Esophagus muscularis mucosa (tissue), 4 donors: ENCODE measurements at regions not wholly inside any gene's neighbourhood (a gene's known extent, or its start where the extent isn't known, plus 50 kb on each side); places are given as distances from the start of the nearest gene placed in this dataset.

Experiments
- DNase-seq: peaks from one replicate; pipeline ENCODE4 v3.0.0-alpha.2; 2017; ENCODE audit errors: extremely low spot score
- H3K27ac ChIP-seq, 4 donors: fragments of 200-600 bp; sonication (generic); replicated peaks in 1 of 4; 1 replicate in 3 of 4; 2 replicates in 1 of 4; pipeline ENCODE4 v1.5.1; 2016 to 2019; ENCODE audit warnings: mild to moderate bottlenecking in 1 of 4
- H3K27me3 ChIP-seq, 4 donors: fragments of 200-600 bp; sonication (generic); one replicate each; pipeline versions ENCODE4 v1.5.1 to v1.6.0; 2016 to 2019
- H3K36me3 ChIP-seq, 4 donors: fragments of 200-600 bp; sonication (generic); one replicate each; pipeline ENCODE4 v1.5.1; 2016 to 2019
- H3K4me1 ChIP-seq, 4 donors: fragments of 200-600 bp; sonication (generic); one replicate each; pipeline ENCODE4 v1.5.1; 2016 to 2019
- H3K4me3 ChIP-seq, 4 donors: fragments of 200-600 bp; sonication (generic); 1 replicate in 2 of 4; 2 replicates in 2 of 4; pipeline ENCODE4 v1.5.1; 2016 to 2019; ENCODE audit warnings: mild to moderate bottlenecking in 4 of 4, moderate library complexity in 1 of 4
- H3K9me3 ChIP-seq, 4 donors: fragments of 200-600 bp; sonication (generic); 1 replicate in 3 of 4; 2 replicates in 1 of 4; pipeline ENCODE4 v1.5.1; 2016 to 2019
- EP300 ChIP-seq: sonication (generic); formaldehyde crosslinking; IDR thresholded peaks from one replicate; pipeline ENCODE4 v1.6.1; 2017; ENCODE audit warnings: antibody characterized with exemption
- POLR2A ChIP-seq: fragments of 450-650 bp; IDR thresholded peaks from one replicate; pipeline ENCODE4 v1.6.1; 2017; ENCODE audit warnings: antibody characterized with exemption, moderate library complexity, mild to moderate bottlenecking, low read depth
- POLR2AphosphoS5 ChIP-seq, 2 donors: sonication (generic); formaldehyde crosslinking; IDR thresholded peaks; one replicate each; pipeline ENCODE4 v1.6.1; 2017; ENCODE audit warnings: antibody characterized with exemption in 2 of 2
- WGBS: methylation state at CpG from one replicate; pipeline ENCODE4 v1.1.5; 2018; 5-methylcytosine and 5-hydroxymethylcytosine counted together
- intact Hi-C: fragments of 100-400 bp; cut with DNase I; formaldehyde crosslinking; loops from one replicate; pipeline ENCODE4 v1.15.1; 2023
- TF ChIP-seq, protein P1 (sequence below), 3 experiments: fragments of 200-600 bp in 2 of 3; fragments of 450-650 bp in 1 of 3; sonication (generic) in 2 of 3; IDR thresholded peaks; one replicate each; pipeline ENCODE4 v1.5.1; 2017 to 2019; ENCODE audit warnings: antibody characterized with exemption in 3 of 3, mild to moderate bottlenecking in 2 of 3, moderate library complexity in 1 of 3

DNA sequence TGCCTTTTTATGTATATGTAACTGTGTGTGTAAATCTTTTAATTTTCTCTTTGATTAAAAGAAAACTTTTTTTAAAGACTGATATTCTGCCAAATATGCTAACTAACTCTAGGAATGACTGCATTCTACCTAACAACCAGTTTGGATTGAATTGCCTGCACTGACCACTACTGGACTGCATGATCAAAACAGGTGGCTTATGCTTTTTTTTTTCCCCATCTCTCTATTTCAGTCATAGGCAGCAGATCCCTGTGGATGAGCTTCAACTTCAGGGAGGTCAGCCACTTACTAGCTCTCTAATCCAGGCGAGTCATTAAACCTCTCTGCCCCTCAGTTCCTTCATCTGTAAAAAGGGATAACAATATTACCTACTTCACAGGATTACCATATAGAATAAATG lies 138.6 kb upstream of the SERTAD2 start:
- Histone ChIP-seq H3K9me3 (no peaks in the 10 kb centered on the region), H3K4me3 (no peak overlapping the region), H3K27me3 (no peaks in the 10 kb centered on the region), H3K36me3 (no peaks in the 10 kb centered on the region), H3K27ac (no peak overlapping the region), H3K4me1 (no peaks in the 10 kb centered on the region)
- intact Hi-C loops, result no loop called here
- 95% methylated on average over 1 of the region's 1 CpG for WGBS
- TF ChIP-seq POLR2AphosphoS5 (IDR thresholded peaks at IDR 0.05), result no peak
- TF ChIP-seq, protein P1, sequence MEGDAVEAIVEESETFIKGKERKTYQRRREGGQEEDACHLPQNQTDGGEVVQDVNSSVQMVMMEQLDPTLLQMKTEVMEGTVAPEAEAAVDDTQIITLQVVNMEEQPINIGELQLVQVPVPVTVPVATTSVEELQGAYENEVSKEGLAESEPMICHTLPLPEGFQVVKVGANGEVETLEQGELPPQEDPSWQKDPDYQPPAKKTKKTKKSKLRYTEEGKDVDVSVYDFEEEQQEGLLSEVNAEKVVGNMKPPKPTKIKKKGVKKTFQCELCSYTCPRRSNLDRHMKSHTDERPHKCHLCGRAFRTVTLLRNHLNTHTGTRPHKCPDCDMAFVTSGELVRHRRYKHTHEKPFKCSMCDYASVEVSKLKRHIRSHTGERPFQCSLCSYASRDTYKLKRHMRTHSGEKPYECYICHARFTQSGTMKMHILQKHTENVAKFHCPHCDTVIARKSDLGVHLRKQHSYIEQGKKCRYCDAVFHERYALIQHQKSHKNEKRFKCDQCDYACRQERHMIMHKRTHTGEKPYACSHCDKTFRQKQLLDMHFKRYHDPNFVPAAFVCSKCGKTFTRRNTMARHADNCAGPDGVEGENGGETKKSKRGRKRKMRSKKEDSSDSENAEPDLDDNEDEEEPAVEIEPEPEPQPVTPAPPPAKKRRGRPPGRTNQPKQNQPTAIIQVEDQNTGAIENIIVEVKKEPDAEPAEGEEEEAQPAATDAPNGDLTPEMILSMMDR (IDR thresholded peaks at IDR 0.05), result peak in 2 of 3 experiments; percentile 7 to 21
- no peak for TF ChIP-seq EP300
- no peak for TF ChIP-seq POLR2A
- no peak for DNase-seq

DNA sequence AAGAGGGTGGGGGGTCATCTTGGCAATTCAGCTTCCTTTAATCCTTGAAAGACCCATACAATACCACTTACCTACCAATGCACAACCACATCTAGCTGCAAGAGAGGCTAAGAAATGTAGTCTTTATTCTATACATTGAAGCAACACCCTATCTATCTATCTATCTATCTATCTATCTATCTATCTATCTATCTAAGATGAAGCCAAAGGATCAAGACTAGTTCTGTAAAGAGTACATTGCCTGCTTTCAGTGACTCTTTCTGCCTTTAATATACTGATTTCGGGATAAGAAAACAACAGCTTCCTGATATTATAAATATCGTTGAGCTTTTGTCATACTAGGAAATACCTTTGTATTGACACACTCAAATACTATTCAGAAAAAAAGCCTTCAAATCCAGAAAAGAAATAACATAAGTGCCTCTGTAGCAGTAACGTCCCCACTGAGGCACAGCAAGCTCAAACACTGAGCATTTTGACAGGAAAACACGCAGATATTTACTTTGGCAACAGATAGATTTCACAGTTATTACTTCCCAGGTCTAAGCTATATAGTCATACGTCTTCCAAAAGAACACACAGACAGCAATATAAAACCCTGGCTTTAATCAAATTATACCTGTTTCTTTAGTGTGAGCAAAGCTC lies 139.4 kb upstream of the SERTAD2 start:
- WGBS, result 73% methylated on average over 5 of the region's 5 CpGs
- TF ChIP-seq EP300, result no peak
- no peak for TF ChIP-seq POLR2A
- no peak for TF ChIP-seq POLR2AphosphoS5 (IDR thresholded peaks at IDR 0.05)
- TF ChIP-seq, protein P1 (IDR thresholded peaks at IDR 0.05), result no peak
- no peak for DNase-seq
- Histone ChIP-seq H3K36me3 (no peaks in the 10 kb centered on the region), H3K9me3 (no peaks in the 10 kb centered on the region), H3K4me1 (peaks cover 0 to 7% (median 2%) of the 10 kb centered on the region in 4 donors), H3K4me3 (no peak overlapping the region), H3K27ac (no peak overlapping the region), H3K27me3 (no peaks in the 10 kb centered on the region)
- intact Hi-C loops, result no loop called here

DNA sequence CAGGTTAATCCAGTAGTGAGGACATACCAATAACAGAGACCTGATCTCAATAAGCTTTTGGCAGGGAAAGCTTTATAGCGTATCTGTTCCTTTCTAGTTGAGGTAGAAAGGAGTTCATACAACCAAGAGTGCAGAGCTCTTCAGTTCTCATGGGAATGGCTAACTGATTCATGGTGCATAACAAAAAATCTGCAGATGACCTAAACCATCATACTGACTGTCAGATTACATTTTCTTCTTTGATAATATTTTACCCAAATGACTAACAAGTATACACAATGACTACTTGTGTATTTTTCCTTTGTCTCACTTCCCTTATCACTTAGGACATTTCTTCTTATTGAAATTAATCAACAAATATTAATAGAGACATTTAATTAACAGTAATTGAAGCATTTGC lies 140.0 kb upstream of the SERTAD2 start:
- peaks cover 0 to 13% (median 8%) of the 10 kb centered on the region in 4 donors for H3K4me1 ChIP-seq
- DNase-seq, result no peak
- no peaks in the 10 kb centered on the region for H3K36me3 ChIP-seq
- H3K9me3 ChIP-seq, result no peaks in the 10 kb centered on the region
- intact Hi-C loops, result no loop called here
- no peak overlapping the region for H3K27ac ChIP-seq
- H3K27me3 ChIP-seq, result no peaks in the 10 kb centered on the region
- TF ChIP-seq POLR2A, result no peak
- no peak for TF ChIP-seq POLR2AphosphoS5 (IDR thresholded peaks at IDR 0.05)
- TF ChIP-seq, protein P1 (IDR thresholded peaks at IDR 0.05), result no peak
- TF ChIP-seq EP300, result no peak
- no peak overlapping the region for H3K4me3 ChIP-seq
- 95% methylated on average over 1 of the region's 1 CpG for WGBS

DNA sequence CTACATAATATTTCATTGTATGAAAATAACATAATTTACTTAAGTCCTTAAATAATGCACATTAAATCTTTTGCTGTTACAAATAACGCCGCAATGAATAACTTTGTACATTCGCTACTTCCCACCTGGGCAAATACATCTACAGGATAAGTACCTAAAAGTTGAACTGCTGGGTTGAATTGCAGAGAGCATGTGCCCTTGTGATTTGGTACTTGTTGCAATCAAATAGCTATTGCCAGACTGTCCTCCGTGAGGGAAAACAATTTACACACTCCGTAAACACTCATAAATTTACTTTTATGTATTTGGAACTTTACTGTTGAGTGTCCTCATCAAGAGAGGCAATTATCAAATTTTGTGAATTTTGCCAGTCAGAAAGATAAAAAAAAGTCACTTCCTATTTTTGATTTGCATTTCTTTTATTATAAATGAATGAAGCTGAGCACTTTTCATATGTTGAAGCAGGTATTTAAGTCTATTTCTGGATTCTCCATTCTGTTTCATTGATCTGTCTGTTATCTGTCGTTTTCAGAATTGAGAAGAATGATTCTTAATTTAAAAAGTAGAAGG lies 140.8 kb upstream of the SERTAD2 start:
- no peak overlapping the region for H3K27ac ChIP-seq
- no peak for TF ChIP-seq POLR2AphosphoS5 (IDR thresholded peaks at IDR 0.05)
- TF ChIP-seq, protein P1 (IDR thresholded peaks at IDR 0.05), result no peak
- TF ChIP-seq POLR2A, result no peak
- TF ChIP-seq EP300, result no peak
- H3K27me3 ChIP-seq, result no peaks in the 10 kb centered on the region
- no peaks in the 10 kb centered on the region for H3K9me3 ChIP-seq
- intact Hi-C loops, result no loop called here
- no peak for DNase-seq
- 85% methylated on average over 6 of the region's 6 CpGs for WGBS
- H3K4me3 ChIP-seq, result no peak overlapping the region
- H3K4me1 ChIP-seq, result peaks cover 0 to 13% (median 8%) of the 10 kb centered on the region in 4 donors
- no peaks in the 10 kb centered on the region for H3K36me3 ChIP-seq
